HUES6 (cell line): ENCODE measurements at regions not wholly inside any gene's neighbourhood (a gene's known extent, or its start where the extent isn't known, plus 50 kb on each side); places are given as distances from the start of the nearest gene placed in this dataset.

Source experiments
- H3K27ac ChIP-seq: 2 replicates; pipeline ENCODE4 v1.7.0; 2013; ENCODE audit warnings: low read depth, mild to moderate bottlenecking, low read length, inconsistent platforms
- H3K27me3 ChIP-seq: 2 replicates; pipeline ENCODE4 v1.6.1; 2013; ENCODE audit warnings: low read length; ENCODE audit not compliant: control insufficient read depth, insufficient read depth
- H3K36me3 ChIP-seq: 2 replicates; pipeline ENCODE4 v1.6.1; 2013; ENCODE audit warnings: low read length; ENCODE audit not compliant: control insufficient read depth, insufficient read depth
- H3K4me1 ChIP-seq: 2 replicates; pipeline ENCODE4 v1.6.1; 2013; ENCODE audit warnings: low read length; ENCODE audit not compliant: control insufficient read depth, insufficient read depth
- H3K4me3 ChIP-seq: 2 replicates; pipeline ENCODE4 v1.5.1; 2013; ENCODE audit warnings: low read depth, low read length
- H3K9ac ChIP-seq: one replicate; pipeline ENCODE4 v1.6.1; 2013; ENCODE audit warnings: mild to moderate bottlenecking, low read length
- H3K9me3 ChIP-seq: 2 replicates; pipeline ENCODE4 v1.6.1; 2013; ENCODE audit warnings: low read depth, low read length; ENCODE audit not compliant: control insufficient read depth, insufficient read depth

DNA sequence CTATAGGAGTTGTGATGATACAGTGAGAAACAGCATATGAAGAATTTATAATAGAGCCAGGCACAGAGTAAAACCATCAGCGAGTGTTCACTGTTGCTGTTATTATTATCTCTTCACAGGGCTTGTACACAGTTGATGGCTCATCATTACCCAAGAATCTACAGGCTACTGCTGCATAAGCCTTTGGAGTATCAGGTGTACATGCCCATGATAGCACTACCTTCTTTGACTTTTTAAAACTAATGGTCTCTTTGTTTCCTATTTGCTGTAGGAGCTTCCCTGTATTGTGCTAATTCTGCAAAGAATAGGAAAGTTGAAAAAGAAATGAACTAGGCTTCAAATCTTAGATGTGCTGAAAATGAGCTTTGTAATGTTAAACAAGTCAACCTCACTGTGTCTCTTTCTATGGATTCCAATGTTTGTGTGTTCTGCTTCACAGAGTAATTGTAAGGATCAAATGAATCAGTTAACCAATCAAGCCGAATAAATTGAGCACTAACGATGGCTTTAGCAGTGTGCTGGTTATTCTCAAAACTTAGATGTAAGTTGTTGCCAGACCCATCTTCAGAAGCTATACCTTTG lies 138.8 kb downstream of the TUSC7 start:
- no peak overlapping the region for H3K9ac ChIP-seq
- H3K36me3 ChIP-seq, result no peaks in the 10 kb centered on the region
- H3K27ac ChIP-seq, result peak overlapping the region; percentile 92
- peaks cover 37% of the 10 kb centered on the region for H3K4me1 ChIP-seq
- H3K27me3 ChIP-seq, result no peaks in the 10 kb centered on the region
- peak overlapping the region; percentile 8; the same call in 1 of the 2 replicates for H3K4me3 ChIP-seq
- H3K9me3 ChIP-seq, result peaks cover 12% of the 10 kb centered on the region

DNA sequence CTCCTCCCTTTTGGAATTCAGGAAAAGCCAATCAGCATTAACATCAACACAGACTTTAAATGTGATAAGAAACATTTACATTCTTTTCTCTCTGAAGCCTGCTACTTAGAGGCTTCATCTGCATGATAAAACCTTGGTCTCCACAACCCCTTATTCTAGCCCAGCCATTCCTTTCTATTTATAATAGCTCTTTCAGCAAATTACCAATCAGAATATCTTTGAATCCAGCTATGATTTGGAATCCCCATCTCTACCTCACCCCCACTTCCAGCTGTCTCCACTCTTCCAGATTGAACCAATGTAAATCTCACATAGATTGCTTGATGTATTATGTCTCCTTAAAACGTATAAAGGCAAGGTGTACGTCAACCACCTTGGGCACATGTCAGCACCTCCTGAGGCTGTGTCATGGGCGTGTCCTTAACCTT lies 139.7 kb downstream of the TUSC7 start:
- no peak overlapping the region for H3K9ac ChIP-seq
- H3K4me3 ChIP-seq, result no peak overlapping the region
- H3K4me1 ChIP-seq, result peaks cover 39% of the 10 kb centered on the region
- H3K27ac ChIP-seq, result peak overlapping the region; percentile 74
- H3K27me3 ChIP-seq, result no peaks in the 10 kb centered on the region
- no peaks in the 10 kb centered on the region for H3K36me3 ChIP-seq
- peaks cover 12% of the 10 kb centered on the region for H3K9me3 ChIP-seq

DNA sequence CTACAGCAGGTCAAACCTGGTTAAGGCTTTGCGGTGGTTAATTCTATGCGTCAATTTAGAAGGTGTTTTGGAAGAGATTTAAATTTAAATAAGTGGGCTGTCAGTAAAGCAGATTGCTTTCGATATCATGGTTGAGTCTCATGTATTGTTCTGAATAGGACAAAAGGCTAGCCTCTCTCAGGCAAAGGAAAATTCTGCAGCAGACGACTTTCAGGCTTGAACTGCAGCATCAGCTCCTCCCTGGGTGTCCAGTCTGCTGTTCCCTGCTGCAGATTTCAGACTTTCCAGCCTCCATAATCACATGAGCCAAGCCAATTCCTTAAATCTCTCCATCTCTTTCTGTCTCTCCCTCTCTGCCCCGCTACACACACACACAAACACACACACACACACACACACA lies 143.2 kb downstream of the TUSC7 start:
- H3K4me3 ChIP-seq, result no peak overlapping the region
- H3K9ac ChIP-seq, result no peak overlapping the region
- H3K4me1 ChIP-seq, result peaks cover 34% of the 10 kb centered on the region
- H3K9me3 ChIP-seq, result peaks cover 6% of the 10 kb centered on the region; the same call in 1 of the 2 replicates
- no peak overlapping the region for H3K27ac ChIP-seq
- H3K36me3 ChIP-seq, result no peaks in the 10 kb centered on the region
- no peaks in the 10 kb centered on the region for H3K27me3 ChIP-seq

DNA sequence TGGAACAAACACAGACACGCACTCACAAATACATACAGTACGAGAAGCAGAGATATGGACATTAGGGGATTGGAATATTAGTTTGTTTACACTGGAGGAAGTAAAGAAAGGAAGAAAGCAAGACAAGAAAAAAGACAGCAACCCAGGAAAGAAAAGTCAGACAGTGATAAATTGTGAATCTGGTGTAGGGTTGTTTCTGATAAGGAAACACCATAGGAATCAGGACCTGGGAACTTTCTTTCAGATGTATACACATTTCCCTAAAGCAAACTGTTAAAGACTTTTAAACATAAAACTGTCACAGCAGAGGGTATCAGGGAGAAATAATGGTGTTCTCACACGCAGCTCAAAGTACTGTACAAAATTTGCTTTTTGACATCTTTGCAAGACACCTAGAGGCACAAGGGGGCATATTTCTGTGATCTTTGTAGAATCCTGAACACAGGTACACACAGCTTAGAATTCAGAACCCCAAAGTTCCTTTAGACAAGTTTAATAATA lies 153.7 kb downstream of the TUSC7 start:
- H3K36me3 ChIP-seq, result no peaks in the 10 kb centered on the region
- peak overlapping the region; percentile 56; the same call in 1 of the 2 replicates for H3K4me3 ChIP-seq
- no peak overlapping the region for H3K9ac ChIP-seq
- H3K27me3 ChIP-seq, result no peaks in the 10 kb centered on the region
- no peaks in the 10 kb centered on the region for H3K9me3 ChIP-seq
- no peak overlapping the region for H3K27ac ChIP-seq
- peaks cover 22% of the 10 kb centered on the region for H3K4me1 ChIP-seq

DNA sequence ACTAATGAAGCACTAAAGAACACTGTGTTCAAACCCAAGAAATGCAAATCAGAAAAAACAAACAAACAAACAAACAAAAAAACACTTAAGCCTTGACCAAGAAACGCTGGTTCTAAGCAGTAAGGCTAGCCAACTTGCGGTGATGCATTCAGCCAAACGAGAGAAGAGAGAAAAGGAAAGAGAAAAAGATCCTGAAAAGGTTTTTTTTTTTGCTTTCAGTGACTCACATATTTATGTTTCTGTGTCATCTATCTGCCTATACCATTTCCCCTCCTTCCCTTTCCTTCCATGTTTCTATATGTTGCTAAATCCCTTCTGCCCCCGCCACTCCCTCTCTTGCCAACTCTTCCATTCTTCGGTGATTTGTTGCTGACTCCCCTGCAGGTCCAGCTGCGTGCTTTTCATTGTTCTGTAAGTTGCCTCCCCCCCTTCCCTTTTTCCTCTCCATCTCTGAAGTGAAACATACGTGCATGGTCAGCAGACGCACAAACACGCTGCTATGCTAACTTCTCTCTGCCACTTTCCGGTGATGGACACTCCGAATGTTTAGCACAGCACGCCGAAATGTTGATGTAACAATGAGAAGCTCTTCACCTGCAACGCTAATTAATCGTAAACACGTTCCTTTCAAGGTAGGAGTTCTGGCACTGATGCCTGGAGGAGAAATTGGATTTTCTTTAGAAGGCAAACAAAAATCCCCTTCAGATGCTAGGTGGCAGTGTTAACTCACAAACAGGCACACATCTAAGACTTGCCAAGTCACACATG lies 154.4 kb downstream of the TUSC7 start:
- Histone ChIP-seq H3K9me3 (no peaks in the 10 kb centered on the region), H3K27ac (no peak overlapping the region), H3K27me3 (no peaks in the 10 kb centered on the region), H3K36me3 (no peaks in the 10 kb centered on the region), H3K4me3 (peak overlapping the region; percentile 56), H3K4me1 (peaks cover 22% of the 10 kb centered on the region), H3K9ac (peak overlapping the region; percentile 1)

DNA sequence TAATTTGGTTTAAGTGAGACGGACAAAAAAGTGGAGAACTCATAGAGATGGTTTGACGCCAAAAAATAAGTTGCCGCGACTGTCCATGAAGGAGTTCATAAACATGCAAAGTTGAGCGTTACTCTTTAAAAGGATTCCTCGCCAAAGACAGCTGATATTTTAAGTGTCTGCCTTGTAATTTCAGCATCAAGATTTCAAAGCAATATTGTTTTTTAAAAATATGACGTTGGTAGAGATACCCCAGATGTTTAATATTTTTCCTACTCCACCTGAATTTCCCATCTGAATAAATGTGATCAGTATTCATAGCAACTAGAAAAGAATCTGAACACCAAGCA lies 155.0 kb downstream of the TUSC7 start:
- no peaks in the 10 kb centered on the region for H3K36me3 ChIP-seq
- H3K27me3 ChIP-seq, result no peaks in the 10 kb centered on the region
- peak overlapping the region; percentile 56; the same call in 1 of the 2 replicates for H3K4me3 ChIP-seq
- H3K9ac ChIP-seq, result no peak overlapping the region
- no peaks in the 10 kb centered on the region for H3K9me3 ChIP-seq
- peaks cover 22% of the 10 kb centered on the region for H3K4me1 ChIP-seq
- H3K27ac ChIP-seq, result no peak overlapping the region

DNA sequence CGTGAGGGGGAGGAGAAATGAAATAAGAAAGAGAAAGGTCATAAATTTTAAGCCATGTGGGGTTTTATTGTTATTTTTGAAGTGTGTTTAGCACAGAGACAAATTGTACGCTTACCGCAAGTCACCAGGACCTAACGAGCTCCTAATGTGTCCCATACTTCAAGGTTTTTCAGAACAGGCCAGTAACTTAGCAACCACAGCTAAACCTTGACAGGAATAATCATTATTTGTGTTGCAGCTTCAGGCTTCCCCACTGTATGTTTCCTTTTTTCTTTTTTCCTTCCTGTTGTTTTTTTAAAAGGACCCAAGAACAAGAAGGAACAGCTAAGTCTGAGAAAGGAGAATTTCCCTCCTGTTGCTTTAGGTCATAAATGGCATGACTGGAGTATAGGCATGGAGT lies 160.8 kb downstream of the TUSC7 start:
- no peak overlapping the region for H3K27ac ChIP-seq
- no peaks in the 10 kb centered on the region for H3K27me3 ChIP-seq
- no peaks in the 10 kb centered on the region for H3K36me3 ChIP-seq
- no peaks in the 10 kb centered on the region for H3K4me1 ChIP-seq
- no peak overlapping the region for H3K9ac ChIP-seq
- H3K4me3 ChIP-seq, result no peak overlapping the region
- no peaks in the 10 kb centered on the region for H3K9me3 ChIP-seq

DNA sequence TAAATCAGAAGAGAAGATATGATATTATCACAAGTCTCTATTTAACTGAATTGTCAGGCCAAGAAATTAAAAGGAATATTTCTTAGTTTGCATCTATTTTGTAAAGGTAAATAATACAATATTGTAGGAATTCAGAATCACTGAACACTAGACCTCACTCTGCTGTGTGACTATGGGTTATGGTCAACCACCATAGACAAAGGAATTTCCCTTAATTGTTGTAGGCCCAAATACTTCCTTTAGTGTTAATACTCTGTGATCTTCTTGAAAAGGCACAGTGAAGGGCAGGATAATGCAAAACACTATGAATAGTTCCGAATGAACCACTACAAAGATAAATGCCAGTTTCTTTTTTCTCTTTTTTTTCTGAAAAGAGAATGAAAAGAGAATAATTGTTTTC lies 162.3 kb downstream of the TUSC7 start:
- H3K4me3 ChIP-seq, result no peak overlapping the region
- no peaks in the 10 kb centered on the region for H3K36me3 ChIP-seq
- H3K27me3 ChIP-seq, result no peaks in the 10 kb centered on the region
- no peak overlapping the region for H3K27ac ChIP-seq
- no peak overlapping the region for H3K9ac ChIP-seq
- no peaks in the 10 kb centered on the region for H3K4me1 ChIP-seq
- H3K9me3 ChIP-seq, result no peaks in the 10 kb centered on the region

DNA sequence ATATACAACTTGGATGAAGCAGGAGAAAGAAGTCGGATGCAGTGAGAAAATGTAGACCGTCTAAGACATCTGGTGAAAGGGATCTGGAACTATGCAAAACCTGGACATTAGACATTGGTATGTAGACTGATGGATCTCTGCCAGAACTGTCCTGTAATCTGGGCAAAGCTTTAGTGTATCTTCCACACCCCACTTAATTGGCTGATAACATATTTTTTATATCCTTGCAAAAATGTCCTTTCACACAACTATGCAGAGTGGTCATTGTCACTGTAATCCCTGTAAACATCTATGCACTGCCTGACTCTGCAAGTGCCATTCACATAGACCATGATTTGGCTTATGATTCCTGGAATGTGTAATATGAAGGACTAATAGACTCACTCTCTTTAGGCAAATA lies 163.1 kb downstream of the TUSC7 start:
- Histone ChIP-seq H3K27me3 (no peaks in the 10 kb centered on the region), H3K9me3 (0 out of 2 replicates have a peak, but pooled peaks cover 2% of the 10 kb centered on the region), H3K4me3 (no peak overlapping the region), H3K9ac (no peak overlapping the region), H3K36me3 (no peaks in the 10 kb centered on the region), H3K4me1 (no peaks in the 10 kb centered on the region), H3K27ac (no peak overlapping the region)

DNA sequence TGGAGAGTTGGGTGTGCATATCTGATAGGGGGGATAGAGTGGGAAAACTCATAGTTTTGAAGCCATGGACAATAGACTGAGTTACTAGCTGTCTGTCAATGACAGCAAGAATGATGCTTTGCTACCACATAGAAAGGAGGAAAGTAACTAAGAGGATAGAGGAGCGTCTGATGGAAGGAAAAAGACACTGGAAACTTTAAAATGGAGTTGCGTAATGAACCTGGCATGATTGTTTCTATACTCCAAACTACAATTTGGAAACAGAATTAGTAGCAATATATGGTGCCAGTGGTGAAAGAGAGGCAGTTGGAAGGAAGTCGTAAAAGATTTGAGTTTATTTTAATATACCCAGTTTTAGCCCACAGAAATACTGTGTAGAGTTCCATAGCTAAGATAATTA lies 163.6 kb downstream of the TUSC7 start:
- H3K9me3 ChIP-seq, result 0 out of 2 replicates have a peak, but pooled peaks cover 2% of the 10 kb centered on the region
- H3K27ac ChIP-seq, result no peak overlapping the region
- no peaks in the 10 kb centered on the region for H3K4me1 ChIP-seq
- H3K4me3 ChIP-seq, result no peak overlapping the region
- no peak overlapping the region for H3K9ac ChIP-seq
- no peaks in the 10 kb centered on the region for H3K36me3 ChIP-seq
- no peaks in the 10 kb centered on the region for H3K27me3 ChIP-seq

DNA sequence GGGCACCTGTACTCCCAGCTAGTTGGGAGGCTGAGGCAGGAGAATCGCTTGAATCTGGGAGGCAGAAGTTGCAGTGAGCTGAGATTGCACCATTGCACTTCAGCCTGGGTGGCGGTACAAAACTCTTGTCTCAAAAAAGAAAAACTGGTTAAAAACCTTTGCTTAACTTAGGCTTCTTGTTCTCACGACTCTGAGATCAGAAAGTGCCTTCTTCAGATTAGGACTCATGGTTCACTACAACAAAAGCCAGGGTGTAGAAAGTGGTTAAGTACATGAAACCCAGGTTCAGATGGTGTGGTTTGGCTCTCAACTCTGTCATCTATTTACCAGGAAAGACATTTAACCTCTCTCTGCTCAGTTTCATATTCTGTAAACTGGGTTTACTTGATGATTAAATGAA lies 168.4 kb downstream of the TUSC7 start:
- no peak overlapping the region for H3K4me3 ChIP-seq

More for the DNA sequence above, 168.4 kb downstream of the TUSC7 start:
- peaks cover 6% of the 10 kb centered on the region; the same call in 1 of the 2 replicates for H3K9me3 ChIP-seq
- H3K4me1 ChIP-seq, result no peaks in the 10 kb centered on the region
- H3K9ac ChIP-seq, result no peak overlapping the region
- H3K27me3 ChIP-seq, result no peaks in the 10 kb centered on the region
- H3K27ac ChIP-seq, result no peak overlapping the region
- no peaks in the 10 kb centered on the region for H3K36me3 ChIP-seq
